GM12878 (cell line): ENCODE measurements at regions not wholly inside any gene's neighbourhood (a gene's known extent, or its start where the extent isn't known, plus 50 kb on each side); places are given as distances from the start of the nearest gene placed in this dataset.

Source experiments
- ATAC-seq: fragments of 200-7000 bp; cut with Tn5 transposase; 3 replicates; pipeline ENCODE4 v1.9.1; 2020; ENCODE audit warnings: mild to moderate bottlenecking, moderate library complexity
- BruUV-seq: library from RNA; stranded (reverse); fragments of 400-500 nt; replicated peaks from 2 replicates; lab custom pipeline; 2021; lab: Mats Ljungman, UMichigan
- CTCF ChIA-PET: fragments of 300-600 bp; sonication (Branson Sonifier 250); formaldehyde crosslinking; extraction: SDS; loops from one replicate; lab custom pipeline; 2021; ENCODE audit warnings: inconsistent platforms; lab: Yijun Ruan, JAX
- POLR2A ChIA-PET: fragments of 350-600 bp; formaldehyde crosslinking; extraction: SDS; loops from one replicate; lab custom pipeline; 2021; ENCODE audit warnings: inconsistent platforms; lab: Charles Lee
- RAD21 ChIA-PET: fragments of 300-600 bp; sonication (Branson Sonifier 250); formaldehyde crosslinking; loops from one replicate; lab custom pipeline; 2023; ENCODE audit warnings: antibody characterized with exemption; ENCODE audit not compliant: unreplicated experiment; lab: Charles Lee
- SMC1A ChIA-PET: fragments of 300-600 bp; sonication (Branson Sonifier 250); formaldehyde crosslinking; loops from one replicate; lab custom pipeline; 2023; ENCODE audit not compliant: unreplicated experiment, uncharacterized antibody; lab: Charles Lee
- DNase-seq: peaks from one replicate; pipeline ENCODE4 v3.0.0-alpha.2; 2011; ENCODE audit warnings: low read depth, low spot score
- FAIRE-seq: peaks from 3 replicates; lab custom pipeline; 2011; peaks lifted over from hg19 to GRCh38; lab: Jason Lieb, UNC
- H2AFZ ChIP-seq: 2 replicates; pipeline ENCODE4 v1.6.0; 2011; ENCODE audit warnings: low read depth, low read length, control low read depth; ENCODE audit not compliant: control insufficient read depth
- H3K27ac ChIP-seq: 2 replicates; pipeline ENCODE4 v1.5.1; 2011; ENCODE audit warnings: control low read depth; ENCODE audit not compliant: control insufficient read depth, insufficient read depth
- H3K27me3 ChIP-seq, 2 experiments: replicated peaks in 1 of 2; 2 replicates each; pipeline versions ENCODE4 v1.6.0 to v1.6.1; 2011; ENCODE audit warnings: low read length in 1 of 2; ENCODE audit not compliant: control insufficient read depth in 2 of 2, insufficient read depth in 2 of 2
- H3K36me3 ChIP-seq, 2 experiments: 2 replicates each; pipeline ENCODE4 v1.5.1; 2011; ENCODE audit warnings: low read length in 1 of 2; ENCODE audit not compliant: control insufficient read depth in 2 of 2, insufficient read depth in 2 of 2
- H3K4me1 ChIP-seq: 2 replicates; pipeline ENCODE4 v1.6.1; 2011; ENCODE audit warnings: mild to moderate bottlenecking, low read length, moderate library complexity, mixed read lengths; ENCODE audit not compliant: control insufficient read depth, insufficient read depth
- H3K4me2 ChIP-seq: 2 replicates; pipeline ENCODE4 v1.6.0; 2011; ENCODE audit warnings: control low read depth; ENCODE audit not compliant: control insufficient read depth, insufficient read depth
- H3K4me3 ChIP-seq: fragments of 200-600 bp; sonication (generic); 2 replicates; pipeline ENCODE4 v1.5.1; 2016
- H3K79me2 ChIP-seq: 2 replicates; pipeline ENCODE4 v1.6.0; 2011; ENCODE audit warnings: low read length; ENCODE audit not compliant: control insufficient read depth, insufficient read depth
- H3K9ac ChIP-seq: 2 replicates; pipeline ENCODE4 v1.8.0; 2011; ENCODE audit warnings: low read length, control low read depth, mixed read lengths; ENCODE audit not compliant: control insufficient read depth, insufficient read depth
- H3K9me3 ChIP-seq: replicated peaks from 3 replicates; pipeline ENCODE4 v1.5.1; 2011; ENCODE audit warnings: mild to moderate bottlenecking, low read length; ENCODE audit not compliant: control insufficient read depth, insufficient read depth
- H4K20me1 ChIP-seq: 2 replicates; pipeline ENCODE4 v1.6.0; 2011; ENCODE audit not compliant: control insufficient read depth, insufficient read depth
- ASH2L ChIP-seq: fragments of 300-600, 200-600 bp; sonication (generic); IDR thresholded peaks from 2 replicates; pipeline ENCODE4 v1.6.1; 2017; ENCODE audit warnings: low read depth, mild to moderate bottlenecking, borderline replicate concordance
- CBX3 ChIP-seq: fragments of 200-600 bp; sonication (generic); IDR thresholded peaks from 2 replicates; pipeline ENCODE4 v1.6.1; 2016; ENCODE audit warnings: low read depth, borderline replicate concordance
- CHD1 ChIP-seq: IDR thresholded peaks from 2 replicates; pipeline ENCODE4 v1.6.1; 2012; ENCODE audit warnings: low read depth, low read length, improper control_type of control experiment
- FOXK2 ChIP-seq: fragments of 450-650 bp; IDR thresholded peaks from 2 replicates; pipeline ENCODE4 v1.6.1; 2017; ENCODE audit warnings: mild to moderate bottlenecking, moderate library complexity
- POLR2A ChIP-seq: IDR thresholded peaks from 2 replicates; pipeline ENCODE4 v1.6.1; 2011; ENCODE audit warnings: low read depth, mild to moderate bottlenecking, low read length
- RBBP5 ChIP-seq: fragments of 200-600 bp; sonication (generic); conservative IDR thresholded peaks from 2 replicates; pipeline ENCODE4 v1.6.1; 2016
- SMC3 ChIP-seq: IDR thresholded peaks from 2 replicates; pipeline ENCODE4 v1.6.1; 2011; ENCODE audit warnings: low read length, improper control_type of control experiment, borderline replicate concordance
- SUPT20H ChIP-seq: IDR thresholded peaks from 2 replicates; pipeline ENCODE4 v1.6.1; 2011; ENCODE audit warnings: low read depth, mild to moderate bottlenecking, low read length, moderate library complexity, borderline replicate concordance; ENCODE audit not compliant: control insufficient read depth
- TAF1 ChIP-seq: IDR thresholded peaks from 2 replicates; pipeline ENCODE4 v1.6.1; 2011; ENCODE audit warnings: mild to moderate bottlenecking, low read depth, low read length, borderline replicate concordance
- TBL1XR1 ChIP-seq: IDR thresholded peaks from 2 replicates; pipeline ENCODE4 v1.6.1; 2012; ENCODE audit warnings: low read depth, low read length, improper control_type of control experiment
- TCF12 ChIP-seq: IDR thresholded peaks from 2 replicates; pipeline ENCODE4 v1.6.1; 2011; ENCODE audit warnings: low read depth, mild to moderate bottlenecking, low read length
- ZNF384 ChIP-seq: IDR thresholded peaks from 2 replicates; pipeline ENCODE4 v1.6.1; 2012; ENCODE audit warnings: low read depth, mild to moderate bottlenecking, low read length, improper control_type of control experiment, borderline replicate concordance
- ZZZ3 ChIP-seq: IDR thresholded peaks from 2 replicates; pipeline ENCODE4 v1.6.1; 2011; ENCODE audit warnings: low read depth; ENCODE audit not compliant: control insufficient read depth, insufficient read length
- WGBS: methylation state at CpG from one replicate; pipeline ENCODE4 v1.1.6; 2016; ENCODE audit warnings: low lambda C conversion rate; ENCODE audit not compliant: insufficient replicate concordance, insufficient coverage; ENCODE audit errors: missing lambda C conversion rate; 5-methylcytosine and 5-hydroxymethylcytosine counted together
- in situ Hi-C: fragments of 300-500 bp; cut with MboI; formaldehyde crosslinking; loops from 9 replicates; pipeline ENCODE4 v1.14.3; 2018; ENCODE audit warnings: mixed read lengths
- intact Hi-C: fragments of 100-400 bp; cut with micrococcal nuclease; formaldehyde crosslinking; loops from one replicate; pipeline ENCODE4 v1.14.2; 2022; ENCODE audit not compliant: unreplicated experiment
- TF ChIP-seq, protein P1 (sequence below), 3 experiments: IDR thresholded peaks in 2 of 3; conservative IDR thresholded peaks in 1 of 3; 2 replicates each; pipeline ENCODE4 v1.5.1; 2011; ENCODE audit warnings: low read depth in 3 of 3, low read length in 3 of 3, mild to moderate bottlenecking in 3 of 3, control low read depth in 2 of 3, moderate library complexity in 2 of 3, inconsistent platforms in 1 of 3, mixed read lengths in 1 of 3; ENCODE audit not compliant: control insufficient read depth in 2 of 3, insufficient read depth in 1 of 3; ENCODE audit errors: extremely low read depth in 1 of 3
- TF ChIP-seq, protein P2 (sequence below): fragments of 150-350 bp; IDR thresholded peaks from 2 replicates; pipeline ENCODE4 v1.6.1; 2014; ENCODE audit warnings: mild to moderate bottlenecking, low read depth, low read length
- TF ChIP-seq, protein P3 (sequence below): fragments of 450-650 bp; IDR thresholded peaks from 2 replicates; pipeline ENCODE4 v1.6.1; 2016; ENCODE audit warnings: mild to moderate bottlenecking, moderate library complexity, borderline replicate concordance

DNA sequence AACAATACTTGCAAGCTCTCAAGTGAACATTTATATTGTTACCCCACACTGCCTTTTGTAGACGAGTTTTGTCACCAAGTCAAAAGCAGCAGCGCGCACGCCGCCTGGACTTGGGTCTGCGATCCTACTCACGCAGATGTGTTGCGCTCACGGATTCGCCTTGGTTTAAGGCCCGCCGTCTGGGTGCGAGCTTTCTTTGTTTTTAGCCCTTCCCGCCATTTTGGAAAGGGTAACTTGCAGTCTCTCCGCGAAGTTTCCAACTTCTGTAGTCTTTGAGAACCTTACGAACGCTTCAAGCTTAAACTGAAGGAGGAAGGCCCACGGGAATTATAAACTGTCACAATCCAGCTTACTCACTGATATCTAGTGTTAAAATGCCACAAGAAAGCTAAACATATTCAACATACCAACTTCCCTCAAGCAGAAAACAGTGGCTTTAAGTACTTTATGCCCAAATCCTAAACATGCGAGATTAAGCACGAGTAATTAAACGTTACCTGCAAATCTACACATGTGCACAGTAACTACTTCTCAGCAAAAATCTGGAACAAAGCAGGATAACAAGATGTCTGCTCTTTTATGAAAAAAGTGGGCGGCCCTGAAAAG lies 80.4 kb upstream of the BTN3A2 start:
- no peaks in the 10 kb centered on the region for H3K36me3 ChIP-seq
- peak overlapping the region; percentile 91 for H3K9ac ChIP-seq
- DNase-seq: peak; percentile 47
- no peak for FAIRE-seq
- ChIA-PET CTCF (interaction anchor here (0.6 to 2.8 kb wide), 5 partner anchors 12 to 38 kb away, joined by 3 to 14 read pairs (median 5); a partner anchor contains a TSS), SMC1A (interaction anchor here (0.7 to 4.5 kb wide), 20 partner anchors 11 to 292 kb away, joined by 3 to 49 read pairs (median 4); a partner anchor contains a TSS), POLR2A (interaction anchor here (0.7 to 5.0 kb wide), 13 partner anchors 9 to 862 kb away, joined by 3 to 74 read pairs (median 4); a partner anchor contains a TSS), RAD21 (interaction anchor here (0.8 to 3.5 kb wide), 12 partner anchors 12 to 284 kb away, joined by 3 to 43 read pairs (median 6); a partner anchor contains a TSS)
- no TSS peak for BruUV-seq
- peak overlapping the region; percentile 74 for H3K4me2 ChIP-seq
- H3K27ac ChIP-seq: peak overlapping the region; percentile 97
- no peaks in the 10 kb centered on the region for H3K27me3 ChIP-seq
- 2% methylated on average over 23 of the region's 23 CpGs for WGBS
- no peaks in the 10 kb centered on the region for H4K20me1 ChIP-seq
- H2AFZ ChIP-seq: peak overlapping the region; percentile 19
- H3K4me3 ChIP-seq: peak overlapping the region; percentile 75
- H3K9me3 ChIP-seq: no peaks in the 10 kb centered on the region; the same call in 2 of the 3 replicates
- no peaks in the 10 kb centered on the region; the same call in 1 of the 2 replicates for H3K4me1 ChIP-seq
- peak; percentile 40 for ATAC-seq
- intact Hi-C loops: loop anchor here (1.0 to 2.0 kb wide), 3 partner anchors 12 to 68 kb away; a partner anchor contains a TSS
- peaks cover 22% of the 10 kb centered on the region for H3K79me2 ChIP-seq
- in situ Hi-C loops: no loop called here
- TF ChIP-seq, protein P1, sequence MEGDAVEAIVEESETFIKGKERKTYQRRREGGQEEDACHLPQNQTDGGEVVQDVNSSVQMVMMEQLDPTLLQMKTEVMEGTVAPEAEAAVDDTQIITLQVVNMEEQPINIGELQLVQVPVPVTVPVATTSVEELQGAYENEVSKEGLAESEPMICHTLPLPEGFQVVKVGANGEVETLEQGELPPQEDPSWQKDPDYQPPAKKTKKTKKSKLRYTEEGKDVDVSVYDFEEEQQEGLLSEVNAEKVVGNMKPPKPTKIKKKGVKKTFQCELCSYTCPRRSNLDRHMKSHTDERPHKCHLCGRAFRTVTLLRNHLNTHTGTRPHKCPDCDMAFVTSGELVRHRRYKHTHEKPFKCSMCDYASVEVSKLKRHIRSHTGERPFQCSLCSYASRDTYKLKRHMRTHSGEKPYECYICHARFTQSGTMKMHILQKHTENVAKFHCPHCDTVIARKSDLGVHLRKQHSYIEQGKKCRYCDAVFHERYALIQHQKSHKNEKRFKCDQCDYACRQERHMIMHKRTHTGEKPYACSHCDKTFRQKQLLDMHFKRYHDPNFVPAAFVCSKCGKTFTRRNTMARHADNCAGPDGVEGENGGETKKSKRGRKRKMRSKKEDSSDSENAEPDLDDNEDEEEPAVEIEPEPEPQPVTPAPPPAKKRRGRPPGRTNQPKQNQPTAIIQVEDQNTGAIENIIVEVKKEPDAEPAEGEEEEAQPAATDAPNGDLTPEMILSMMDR (IDR thresholded peaks at IDR 0.05 in 2 of 3, conservative IDR thresholded peaks at IDR 0.05 in 1 of 3; ENCODE audit: control insufficient read depth in 2 of 3, extremely low read depth in 1 of 3, insufficient read depth in 1 of 3, low read depth in 3 of 3, low read length in 3 of 3): no peak
- TF ChIP-seq SUPT20H (no peak), TCF12 (0 out of 2 replicates have a peak, but pooled peaks have one; percentile 18), TAF1 (peak; percentile 64), ZNF384 (no peak), FOXK2 (no peak), POLR2A (peak; percentile 0; the same call in 1 of the 2 replicates), TBL1XR1 (peak; percentile 34; the same call in 1 of the 2 replicates), SMC3 (peak; percentile 10; the same call in 1 of the 2 replicates), CBX3 (no peak), ASH2L (no peak), RBBP5 (no peak), CHD1 (0 out of 2 replicates have a peak, but pooled peaks have one; percentile 61), ZZZ3 (no peak)
- TF ChIP-seq, protein P2, sequence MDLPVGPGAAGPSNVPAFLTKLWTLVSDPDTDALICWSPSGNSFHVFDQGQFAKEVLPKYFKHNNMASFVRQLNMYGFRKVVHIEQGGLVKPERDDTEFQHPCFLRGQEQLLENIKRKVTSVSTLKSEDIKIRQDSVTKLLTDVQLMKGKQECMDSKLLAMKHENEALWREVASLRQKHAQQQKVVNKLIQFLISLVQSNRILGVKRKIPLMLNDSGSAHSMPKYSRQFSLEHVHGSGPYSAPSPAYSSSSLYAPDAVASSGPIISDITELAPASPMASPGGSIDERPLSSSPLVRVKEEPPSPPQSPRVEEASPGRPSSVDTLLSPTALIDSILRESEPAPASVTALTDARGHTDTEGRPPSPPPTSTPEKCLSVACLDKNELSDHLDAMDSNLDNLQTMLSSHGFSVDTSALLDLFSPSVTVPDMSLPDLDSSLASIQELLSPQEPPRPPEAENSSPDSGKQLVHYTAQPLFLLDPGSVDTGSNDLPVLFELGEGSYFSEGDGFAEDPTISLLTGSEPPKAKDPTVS: no peak
- TF ChIP-seq, protein P3, sequence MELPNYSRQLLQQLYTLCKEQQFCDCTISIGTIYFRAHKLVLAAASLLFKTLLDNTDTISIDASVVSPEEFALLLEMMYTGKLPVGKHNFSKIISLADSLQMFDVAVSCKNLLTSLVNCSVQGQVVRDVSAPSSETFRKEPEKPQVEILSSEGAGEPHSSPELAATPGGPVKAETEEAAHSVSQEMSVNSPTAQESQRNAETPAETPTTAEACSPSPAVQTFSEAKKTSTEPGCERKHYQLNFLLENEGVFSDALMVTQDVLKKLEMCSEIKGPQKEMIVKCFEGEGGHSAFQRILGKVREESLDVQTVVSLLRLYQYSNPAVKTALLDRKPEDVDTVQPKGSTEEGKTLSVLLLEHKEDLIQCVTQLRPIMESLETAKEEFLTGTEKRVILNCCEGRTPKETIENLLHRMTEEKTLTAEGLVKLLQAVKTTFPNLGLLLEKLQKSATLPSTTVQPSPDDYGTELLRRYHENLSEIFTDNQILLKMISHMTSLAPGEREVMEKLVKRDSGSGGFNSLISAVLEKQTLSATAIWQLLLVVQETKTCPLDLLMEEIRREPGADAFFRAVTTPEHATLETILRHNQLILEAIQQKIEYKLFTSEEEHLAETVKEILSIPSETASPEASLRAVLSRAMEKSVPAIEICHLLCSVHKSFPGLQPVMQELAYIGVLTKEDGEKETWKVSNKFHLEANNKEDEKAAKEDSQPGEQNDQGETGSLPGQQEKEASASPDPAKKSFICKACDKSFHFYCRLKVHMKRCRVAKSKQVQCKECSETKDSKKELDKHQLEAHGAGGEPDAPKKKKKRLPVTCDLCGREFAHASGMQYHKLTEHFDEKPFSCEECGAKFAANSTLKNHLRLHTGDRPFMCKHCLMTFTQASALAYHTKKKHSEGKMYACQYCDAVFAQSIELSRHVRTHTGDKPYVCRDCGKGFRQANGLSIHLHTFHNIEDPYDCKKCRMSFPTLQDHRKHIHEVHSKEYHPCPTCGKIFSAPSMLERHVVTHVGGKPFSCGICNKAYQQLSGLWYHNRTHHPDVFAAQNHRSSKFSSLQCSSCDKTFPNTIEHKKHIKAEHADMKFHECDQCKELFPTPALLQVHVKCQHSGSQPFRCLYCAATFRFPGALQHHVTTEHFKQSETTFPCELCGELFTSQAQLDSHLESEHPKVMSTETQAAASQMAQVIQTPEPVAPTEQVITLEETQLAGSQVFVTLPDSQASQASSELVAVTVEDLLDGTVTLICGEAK: no peak
